CD4-positive, alpha-beta T cell (primary cell): ENCODE measurements at regions not wholly inside any gene's neighbourhood (a gene's known extent, or its start where the extent isn't known, plus 50 kb on each side); places are given as distances from the start of the nearest gene placed in this dataset.

ENCODE experiments used
- ATAC-seq: fragments of 200-7000 bp; cut with Tn5 transposase; one replicate; pipeline ENCODE4 v1.10.0; 2022; ENCODE audit warnings: mild to moderate bottlenecking; ENCODE audit not compliant: poor library complexity
- CTCF ChIA-PET: fragments of 350-600 bp; sonication (Branson Sonifier 250); formaldehyde crosslinking; loops from one replicate; lab custom pipeline; 2021; ENCODE audit warnings: antibody characterized with exemption, inconsistent platforms; lab: Charles Lee
- POLR2A ChIA-PET: fragments of 350-600 bp; sonication (Branson Sonifier 250); formaldehyde crosslinking; loops from one replicate; lab custom pipeline; 2021; ENCODE audit warnings: antibody characterized with exemption, inconsistent platforms; lab: Charles Lee
- DNase-seq, 14 experiments: peaks; one replicate each; pipeline ENCODE4 v3.0.0-alpha.2; 2013 to 2020; ENCODE audit warnings: mixed read lengths in 2 of 14
- H3K27ac ChIP-seq, 2 donors: one replicate each; pipeline versions ENCODE4 v1.5.1 to v1.7.0; 2013; ENCODE audit warnings: low read length in 2 of 2, low read depth in 1 of 2, mild to moderate bottlenecking in 1 of 2
- H3K27me3 ChIP-seq, 2 experiments: 1 replicate in 1 of 2; 2 replicates in 1 of 2; pipeline versions ENCODE4 v1.6.1 to v1.7.0; 2013; ENCODE audit warnings: low read length in 2 of 2, control low read depth in 1 of 2, mild to moderate bottlenecking in 1 of 2, moderate library complexity in 1 of 2; ENCODE audit not compliant: insufficient read depth in 2 of 2, control insufficient read depth in 1 of 2
- H3K36me3 ChIP-seq: one replicate; pipeline ENCODE4 v1.6.1; 2013; ENCODE audit warnings: low read length, control low read depth; ENCODE audit not compliant: insufficient read depth
- H3K4me1 ChIP-seq: one replicate; pipeline ENCODE4 v1.6.1; 2013; ENCODE audit warnings: low read length, control low read depth; ENCODE audit not compliant: insufficient read depth
- H3K4me3 ChIP-seq: one replicate; pipeline ENCODE4 v1.5.1; 2013; ENCODE audit warnings: mild to moderate bottlenecking, low read length, moderate library complexity
- H3K9me3 ChIP-seq, 2 experiments: 1 replicate in 1 of 2; 2 replicates in 1 of 2; pipeline versions ENCODE4 v1.6.1 to v1.7.0; 2013; ENCODE audit warnings: low read length in 2 of 2, mild to moderate bottlenecking in 2 of 2, control low read depth in 1 of 2, moderate library complexity in 1 of 2; ENCODE audit not compliant: control insufficient read depth in 1 of 2, insufficient read depth in 1 of 2
- H3K27ac Mint-ChIP-seq: one replicate; pipeline ENCODE4 v1.8.0; 2020; ENCODE audit warnings: mixed read lengths
- H3K27me3 Mint-ChIP-seq: one replicate; pipeline ENCODE4 v1.8.0; 2021; ENCODE audit warnings: mixed read lengths
- H3K36me3 Mint-ChIP-seq: one replicate; pipeline ENCODE4 v1.8.0; 2021; ENCODE audit warnings: low read depth, mixed read lengths
- H3K4me1 Mint-ChIP-seq: one replicate; pipeline ENCODE4 v1.8.0; 2021; ENCODE audit warnings: low read depth, mixed read lengths
- H3K4me3 Mint-ChIP-seq: one replicate; pipeline ENCODE4 v1.8.0; 2020; ENCODE audit warnings: mild to moderate bottlenecking, mixed read lengths
- H3K9me3 Mint-ChIP-seq: one replicate; pipeline ENCODE4 v1.8.0; 2020; ENCODE audit warnings: mixed read lengths
- CTCF ChIP-seq: fragments of 200-600 bp; IDR thresholded peaks from one replicate; pipeline ENCODE4 v1.8.0; 2022; ENCODE audit warnings: antibody characterized with exemption, mild to moderate bottlenecking
- intact Hi-C, 2 experiments: fragments of 100-400 bp; cut with DNase I in 1 of 2; cut with micrococcal nuclease in 1 of 2; formaldehyde crosslinking; loops; one replicate each; pipeline versions ENCODE4 v1.15.1 to v1.9.0; 2023 to 2025; cut with DNase I, micrococcal nuclease

- ATAC-seq (no peak), DNase-seq (no peak)
- no peaks in the 10 kb centered on the region for H3K4me1 ChIP-seq
- intact Hi-C loops, result no loop called here
- H3K27ac Mint-ChIP-seq, result no peak overlapping the region
- no peak for TF ChIP-seq CTCF
- H3K36me3 ChIP-seq, result no peaks in the 10 kb centered on the region
- peaks cover 0 to 6% of the 10 kb centered on the region in 2 experiments for H3K9me3 ChIP-seq
- H3K27me3 ChIP-seq, result no peaks in the 10 kb centered on the region
- no peaks in the 10 kb centered on the region for H3K27me3 Mint-ChIP-seq
- H3K4me3 Mint-ChIP-seq, result no peak overlapping the region
- no peaks in the 10 kb centered on the region for H3K36me3 Mint-ChIP-seq
- ChIA-PET CTCF (no interaction called here), POLR2A (no interaction called here)
- peaks cover 12% of the 10 kb centered on the region for H3K9me3 Mint-ChIP-seq
- H3K27ac ChIP-seq, result no peak overlapping the region
- H3K4me3 ChIP-seq, result no peak overlapping the region
- H3K4me1 Mint-ChIP-seq, result no peaks in the 10 kb centered on the region
These were observed 411.4 kb upstream of the SOX9 start for GRCh38 chr17:71709271-71709890.

- Histone ChIP-seq H3K27me3 (no peaks in the 10 kb centered on the region), H3K4me1 (no peaks in the 10 kb centered on the region), H3K9me3 (peaks cover 0 to 1% of the 10 kb centered on the region in 2 experiments), H3K4me3 (no peak overlapping the region), H3K36me3 (no peaks in the 10 kb centered on the region), H3K27ac (no peak overlapping the region)
- Mint-ChIP-seq H3K36me3 (no peaks in the 10 kb centered on the region), H3K4me1 (no peaks in the 10 kb centered on the region), H3K9me3 (peaks cover 12% of the 10 kb centered on the region), H3K27me3 (no peaks in the 10 kb centered on the region), H3K27ac (no peak overlapping the region), H3K4me3 (no peak overlapping the region)
- POLR2A ChIA-PET, result no interaction called here
- intact Hi-C loops, result no loop called here
- DNase-seq (no peak), ATAC-seq (no peak)
- CTCF ChIA-PET, result no interaction called here
- TF ChIP-seq CTCF, result no peak
These were observed 410.9 kb upstream of the SOX9 start for GRCh38 chr17:71709946-71710345.

- Histone ChIP-seq H3K27ac (no peak overlapping the region), H3K4me1 (no peaks in the 10 kb centered on the region), H3K27me3 (no peaks in the 10 kb centered on the region), H3K4me3 (no peak overlapping the region), H3K36me3 (no peaks in the 10 kb centered on the region), H3K9me3 (no peaks in the 10 kb centered on the region)
- ATAC-seq (no peak), DNase-seq (no peak)
- H3K27me3 Mint-ChIP-seq, result no peaks in the 10 kb centered on the region
- no peak overlapping the region for H3K4me3 Mint-ChIP-seq
- POLR2A ChIA-PET, result no interaction called here
- intact Hi-C loops, result no loop called here
- no peaks in the 10 kb centered on the region for H3K36me3 Mint-ChIP-seq
- no peak for TF ChIP-seq CTCF
- CTCF ChIA-PET, result no interaction called here
- H3K4me1 Mint-ChIP-seq, result no peaks in the 10 kb centered on the region
- H3K9me3 Mint-ChIP-seq, result peaks cover 14% of the 10 kb centered on the region
- no peak overlapping the region for H3K27ac Mint-ChIP-seq
These were observed 410.0 kb upstream of the SOX9 start for GRCh38 chr17:71710816-71711215.
